T-helper 2 cell treated with Interferon-gamma antibody and Interleukin-4, amounts not matched to agents 100 ng/mL and 5 ng/mL, for 36 hours (primary cell): ENCODE measurements at regions not wholly inside any gene's neighbourhood (a gene's known extent, or its start where the extent isn't known, plus 50 kb on each side); places are given as distances from the start of the nearest gene placed in this dataset.

ENCODE experiments used
- intact Hi-C: fragments of 100-400 bp; cut with micrococcal nuclease; formaldehyde crosslinking; loops from one replicate; pipeline ENCODE4 v1.15.1; 2023

GRCh38 chr1:81121306-81121705, 679.4 kb upstream of the ADGRL2 start:
- intact Hi-C loops, result no loop called here

DNA sequence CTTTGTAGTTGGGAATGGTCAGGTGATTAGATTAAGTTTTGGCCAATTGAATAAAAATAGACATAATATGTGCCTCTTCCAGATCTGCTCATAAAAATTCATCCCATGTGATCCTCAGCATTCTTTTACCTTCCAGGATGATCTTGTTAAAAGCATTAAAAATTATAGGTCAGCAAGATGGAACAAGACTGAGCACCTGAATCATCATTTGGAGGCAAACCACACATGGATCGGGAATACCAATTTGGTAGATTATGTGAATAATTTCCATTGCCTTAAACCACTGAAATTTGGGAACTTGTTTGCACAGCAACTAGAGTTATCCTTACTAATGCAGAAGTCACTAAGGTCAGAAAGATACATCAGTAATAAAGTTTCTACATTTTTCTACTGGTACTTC, 681.4 kb upstream of the ADGRL2 start:
- intact Hi-C loops, result no loop called here

GRCh38 chr1:81118550-81118949, 682.2 kb upstream of the ADGRL2 start:
- intact Hi-C loops, result no loop called here

GRCh38 chr1:81115422-81115821, 685.3 kb upstream of the ADGRL2 start:
- intact Hi-C loops, result no loop called here

DNA sequence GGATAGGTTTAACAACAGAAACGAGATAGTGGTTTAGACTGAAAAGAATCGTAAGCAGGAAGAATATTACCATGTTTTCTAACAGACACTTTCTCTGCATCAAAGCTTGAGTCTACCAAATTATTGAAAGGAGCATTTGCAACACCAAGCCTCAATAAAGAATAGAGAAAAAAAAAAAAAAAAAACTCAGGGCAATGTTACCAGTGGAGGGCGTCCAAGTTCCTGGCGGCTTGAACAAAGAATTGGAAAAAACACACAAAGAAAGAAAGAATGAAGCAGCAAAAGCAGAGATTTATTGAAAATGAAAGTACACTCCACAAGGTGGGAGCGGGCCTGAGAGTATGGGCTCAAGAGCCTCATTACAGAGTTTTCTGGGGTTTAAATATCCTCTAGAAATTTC, 686.5 kb upstream of the ADGRL2 start:
- intact Hi-C loops, result no loop called here

- intact Hi-C loops, result no loop called here
Observed at GRCh38 chr1:81113688-81114087, 687.0 kb upstream of the ADGRL2 start.

GRCh38 chr1:81111818-81112217, 688.9 kb upstream of the ADGRL2 start:
- intact Hi-C loops, result no loop called here

DNA sequence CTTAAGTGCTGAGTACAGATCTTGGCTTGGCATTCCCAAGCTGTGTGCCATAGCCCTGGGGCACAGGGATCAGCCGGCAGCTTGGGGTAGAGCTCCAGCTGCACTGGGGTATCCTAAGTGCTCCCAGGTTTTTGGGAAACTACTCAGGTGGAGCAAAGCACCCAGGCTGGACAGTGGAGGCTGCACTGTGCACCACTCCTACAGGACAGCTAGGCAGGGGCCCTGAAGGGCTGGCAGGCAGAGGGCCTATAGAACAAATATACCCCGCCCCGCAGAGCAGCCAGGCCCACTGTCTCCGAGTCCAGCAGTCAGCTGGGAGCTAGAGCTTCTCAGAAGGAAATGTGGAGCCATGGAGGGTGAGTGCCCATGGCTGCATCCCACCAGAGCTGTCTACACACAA, 691.7 kb upstream of the ADGRL2 start:
- intact Hi-C loops, result no loop called here

DNA sequence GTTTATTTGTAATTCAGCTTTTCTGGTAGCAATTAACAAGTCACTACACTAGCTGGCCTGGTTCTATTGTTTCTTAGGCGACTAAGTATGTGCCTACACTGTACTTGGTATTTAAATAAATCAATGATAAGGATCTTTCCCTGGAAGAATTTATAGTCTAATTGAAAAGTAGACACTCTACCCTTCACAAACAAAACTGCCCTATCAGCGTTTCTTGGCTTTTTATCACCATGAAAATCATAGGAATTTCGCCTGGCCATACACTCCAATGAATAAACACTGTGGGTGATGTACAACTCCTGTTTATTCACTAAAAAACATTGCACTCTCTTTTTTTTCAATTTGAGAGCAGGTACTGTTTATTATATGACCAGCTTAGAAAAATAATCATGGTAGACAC, 702.9 kb upstream of the ADGRL2 start:
- intact Hi-C loops, result no loop called here

DNA sequence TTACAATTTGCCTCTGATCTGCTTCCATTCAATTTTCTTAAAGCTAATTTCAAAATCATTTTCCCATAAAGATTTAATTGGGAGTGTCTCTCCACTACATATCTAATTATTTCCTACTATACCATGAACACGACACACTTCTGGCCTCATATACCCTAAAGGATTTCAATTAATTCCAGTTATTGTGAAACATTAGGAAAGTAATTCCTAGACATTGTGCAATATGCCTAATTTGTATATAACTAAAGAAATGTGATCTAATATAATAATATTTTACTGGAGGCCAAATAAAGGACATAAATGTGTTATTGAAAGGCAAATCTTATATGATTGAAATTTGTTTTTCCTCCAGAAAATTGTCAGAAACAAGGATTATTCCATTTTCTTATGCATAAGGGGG, 727.2 kb upstream of the ADGRL2 start:
- intact Hi-C loops, result no loop called here

- intact Hi-C loops, result no loop called here
Observed at GRCh38 chr1:81071969-81072753, 728.6 kb upstream of the ADGRL2 start.

GRCh38 chr1:81071072-81071858, 729.5 kb upstream of the ADGRL2 start:
- intact Hi-C loops, result no loop called here

GRCh38 chr1:81069856-81070255, 730.9 kb upstream of the ADGRL2 start:
- intact Hi-C loops, result no loop called here

GRCh38 chr1:81068726-81069125, 732.0 kb upstream of the ADGRL2 start:
- intact Hi-C loops, result no loop called here

DNA sequence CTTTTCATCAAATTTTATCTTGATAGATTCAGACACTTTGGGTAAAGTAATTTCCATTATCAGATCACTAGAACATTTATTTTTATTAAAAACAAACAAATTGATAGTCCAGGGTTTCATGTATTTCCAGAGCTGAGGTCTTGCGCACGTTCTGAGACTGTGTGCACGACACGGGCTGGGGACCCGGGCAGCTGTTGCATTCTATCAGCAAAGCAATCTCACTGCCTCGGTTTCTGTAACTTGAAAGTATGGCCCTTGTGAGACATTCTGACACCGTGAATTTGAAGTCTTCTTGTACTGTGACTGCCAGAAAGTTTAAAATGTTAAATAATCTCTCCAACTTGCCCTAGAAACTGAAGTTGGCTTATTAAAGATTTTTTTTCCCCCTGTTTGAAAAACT, 746.9 kb upstream of the ADGRL2 start:
- intact Hi-C loops, result no loop called here

GRCh38 chr1:81052162-81052561, 748.6 kb upstream of the ADGRL2 start:
- intact Hi-C loops, result no loop called here

- intact Hi-C loops, result no loop called here
Observed at GRCh38 chr1:81050390-81050789, 750.3 kb upstream of the ADGRL2 start.

- intact Hi-C loops, result no loop called here
Observed at GRCh38 chr1:81044708-81045107, 756.0 kb upstream of the ADGRL2 start.

GRCh38 chr1:81042225-81042624, 758.5 kb upstream of the ADGRL2 start:
- intact Hi-C loops, result no loop called here

DNA sequence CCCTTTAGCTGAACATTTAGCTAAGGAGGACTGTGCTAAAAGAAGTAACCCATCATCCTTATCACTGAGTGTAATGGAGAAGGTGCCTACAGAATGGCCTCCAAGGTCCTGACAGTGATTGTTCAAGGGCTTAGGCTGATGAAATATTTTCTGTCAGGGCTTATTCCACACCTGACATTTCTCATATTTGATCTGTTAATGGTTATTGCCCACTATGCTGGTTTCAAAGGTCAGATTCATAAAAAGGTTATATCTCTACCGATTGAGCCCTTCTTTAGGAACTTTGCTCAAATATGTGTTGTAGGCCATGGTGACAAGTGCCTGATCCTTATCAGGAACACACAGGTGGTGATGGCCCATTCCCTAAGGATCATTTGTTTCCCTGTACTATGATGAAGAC, 766.4 kb upstream of the ADGRL2 start:
- intact Hi-C loops, result no loop called here

DNA sequence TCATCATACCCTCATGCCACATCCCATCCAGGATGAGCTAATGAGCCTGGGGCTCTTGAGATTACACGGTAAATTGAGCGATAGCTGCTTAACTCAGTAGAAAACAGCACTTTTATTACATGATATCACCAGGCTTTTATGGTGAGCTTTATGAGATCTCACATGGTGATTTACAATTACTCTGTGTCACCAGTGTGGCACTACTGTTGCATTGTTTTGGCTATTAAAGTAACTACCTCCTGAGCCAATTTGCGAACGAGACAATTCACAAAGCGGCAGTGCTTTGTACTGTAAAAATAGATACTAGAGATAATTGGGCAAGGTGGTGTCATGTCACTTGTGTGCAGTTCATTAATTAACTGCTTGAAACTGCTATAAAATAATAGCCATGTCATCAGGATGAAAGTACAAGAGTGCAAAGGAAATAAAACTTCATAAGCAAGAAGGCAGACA, 767.7 kb upstream of the ADGRL2 start:
- intact Hi-C loops, result no loop called here

- intact Hi-C loops, result no loop called here
Observed at GRCh38 chr1:81032374-81032773, 768.4 kb upstream of the ADGRL2 start.

GRCh38 chr1:81030441-81030840, 770.3 kb upstream of the ADGRL2 start:
- intact Hi-C loops, result no loop called here
